Umbilical cord (tissue), 1 donor: ENCODE measurements at regions not wholly inside any gene's neighbourhood (a gene's known extent, or its start where the extent isn't known, plus 50 kb on each side); places are given as distances from the start of the nearest gene placed in this dataset.
A peak's percentile ranks its signal among the peaks of the same experiment; 100 is the strongest.
"Not testable (repeated sequence)": the region's sequence is repeated elsewhere in the genome, so short reads cannot be mapped to it uniquely, and the experiment has no call there.

Source experiments
- DNase-seq: peaks from one replicate; pipeline ENCODE4 v3.0.0-alpha.2; 2015; ENCODE audit warnings: low spot score

GRCh38 chr18:66280470-66280869 lies 323.4 kb downstream of the CDH19 start:
- peak; percentile 17 for DNase-seq

GRCh38 chr18:66271962-66272361 lies 331.9 kb downstream of the CDH19 start:
- DNase-seq, result no peak

- peak; percentile 7 for DNase-seq
Measured at GRCh38 chr18:66264130-66264529, 339.8 kb downstream of the CDH19 start.

GRCh38 chr18:66254121-66254520 lies 349.8 kb downstream of the CDH19 start:
- no peak for DNase-seq

GRCh38 chr18:66252703-66253102 lies 351.2 kb downstream of the CDH19 start:
- peak; percentile 80 for DNase-seq

- DNase-seq, result peak; percentile 10
Measured at GRCh38 chr18:66235206-66235605, 368.7 kb downstream of the CDH19 start.

- no peak for DNase-seq
Measured at GRCh38 chr18:66226782-66227181, 377.1 kb downstream of the CDH19 start.

GRCh38 chr18:66223317-66223716 lies 380.6 kb downstream of the CDH19 start:
- DNase-seq, result not testable (repeated sequence)

GRCh38 chr18:66222174-66222573 lies 381.7 kb downstream of the CDH19 start:
- DNase-seq, result no peak

- DNase-seq, result no peak
Measured at GRCh38 chr18:66219817-66220216, 384.1 kb downstream of the CDH19 start.

GRCh38 chr18:66211749-66212148 lies 392.1 kb downstream of the CDH19 start:
- DNase-seq, result peak; percentile 60

- DNase-seq, result no peak
Measured at GRCh38 chr18:66210875-66211274, 393.0 kb downstream of the CDH19 start.

- peak; percentile 73 for DNase-seq
Measured at GRCh38 chr18:66209656-66210055, 394.2 kb downstream of the CDH19 start.

GRCh38 chr18:66196805-66197204 lies 407.1 kb downstream of the CDH19 start:
- DNase-seq, result no peak

- no peak for DNase-seq
Measured at GRCh38 chr18:66193938-66194337, 410.0 kb downstream of the CDH19 start.

GRCh38 chr18:66193394-66193793 lies 410.5 kb downstream of the CDH19 start:
- DNase-seq, result no peak

- DNase-seq, result no peak
Measured at GRCh38 chr18:66168685-66169235, 417.9 kb downstream of the CDH7 start.

GRCh38 chr18:66167829-66168684 lies 417.2 kb downstream of the CDH7 start:
- DNase-seq, result no peak

- no peak for DNase-seq
Measured at GRCh38 chr18:66160007-66160406, 409.2 kb downstream of the CDH7 start.

GRCh38 chr18:66159451-66159850 lies 408.6 kb downstream of the CDH7 start:
- no peak for DNase-seq

GRCh38 chr18:66156946-66157687 lies 406.3 kb downstream of the CDH7 start:
- no peak for DNase-seq

- no peak for DNase-seq
Measured at GRCh38 chr18:66150650-66151049, 399.8 kb downstream of the CDH7 start.

GRCh38 chr18:66143029-66143428 lies 392.2 kb downstream of the CDH7 start:
- no peak for DNase-seq
